ENCODE measurements at regions not wholly inside any gene's neighbourhood (a gene's known extent, or its start where the extent isn't known, plus 50 kb on each side); places are given as distances from the start of the nearest gene placed in this dataset.

GRCh38 chr10:34908481-34908880 is 93.4 kb upstream of the PARD3 start:
- Mint-ChIP-seq H3K9me3 (no peaks in the 10 kb centered on the region), H3K27ac (no peak overlapping the region), H3K36me3 (no peaks in the 10 kb centered on the region), H3K4me1 (peaks cover 40% of the 10 kb centered on the region), H3K4me3 (no peak overlapping the region), H3K27me3 (ENCODE audit: insufficient read depth, low read depth) (peaks cover 2% of the 10 kb centered on the region)
- no peak overlapping the region for H3K4me2 ChIP-seq
- DNase-seq (ENCODE audit: low spot score) = no peak
- H3K4me1 ChIP-seq = peaks cover 19% of the 10 kb centered on the region
- H3K9me3 ChIP-seq (ENCODE audit: low read depth) = no peaks in the 10 kb centered on the region
- H3K9ac ChIP-seq = no peak overlapping the region
- H3F3A ChIP-seq (ENCODE audit: low read depth) = peaks cover 21% of the 10 kb centered on the region
- H2AFZ ChIP-seq (replicated peaks) = no peak overlapping the region
- H3K27ac ChIP-seq = no peak overlapping the region
- TF ChIP-seq CTCF (IDR thresholded peaks at IDR 0.05) = no peak
- TF ChIP-seq EZH2phosphoT487 (IDR thresholded peaks at IDR 0.05) = no peak
- no peak for TF ChIP-seq EZH2 (IDR thresholded peaks at IDR 0.05)
- H3K36me3 ChIP-seq = no peaks in the 10 kb centered on the region
- H3K4me3 ChIP-seq = no peak overlapping the region
- no peaks in the 10 kb centered on the region for H3K27me3 ChIP-seq
- no peaks in the 10 kb centered on the region for H4K20me1 ChIP-seq (ENCODE audit: low read depth)
- no peaks in the 10 kb centered on the region for H3K79me2 ChIP-seq (ENCODE audit: low read depth)

- Histone ChIP-seq H3K4me1 (peaks cover 19% of the 10 kb centered on the region), H3F3A (ENCODE audit: low read depth) (peaks cover 21% of the 10 kb centered on the region), H3K9me3 (ENCODE audit: low read depth) (no peaks in the 10 kb centered on the region), H2AFZ (replicated peaks) (no peak overlapping the region), H3K9ac (no peak overlapping the region), H3K4me2 (no peak overlapping the region), H3K4me3 (no peak overlapping the region), H3K27ac (no peak overlapping the region), H3K36me3 (no peaks in the 10 kb centered on the region), H3K79me2 (ENCODE audit: low read depth) (no peaks in the 10 kb centered on the region), H4K20me1 (ENCODE audit: low read depth) (no peaks in the 10 kb centered on the region), H3K27me3 (no peaks in the 10 kb centered on the region)
- peaks cover 40% of the 10 kb centered on the region for H3K4me1 Mint-ChIP-seq
- no peaks in the 10 kb centered on the region for H3K36me3 Mint-ChIP-seq
- no peak overlapping the region for H3K4me3 Mint-ChIP-seq
- peaks cover 2% of the 10 kb centered on the region for H3K27me3 Mint-ChIP-seq (ENCODE audit: insufficient read depth, low read depth)
- no peak for DNase-seq (ENCODE audit: low spot score)
- no peak overlapping the region for H3K27ac Mint-ChIP-seq
- TF ChIP-seq EZH2phosphoT487 (IDR thresholded peaks at IDR 0.05) (no peak), EZH2 (IDR thresholded peaks at IDR 0.05) (no peak), CTCF (IDR thresholded peaks at IDR 0.05) (no peak)
- no peaks in the 10 kb centered on the region for H3K9me3 Mint-ChIP-seq
These were observed 92.8 kb upstream of the PARD3 start for GRCh38 chr10:34907743-34908430.

- Histone ChIP-seq H2AFZ (replicated peaks) (peak overlapping the region; percentile 91), H3K27me3 (no peaks in the 10 kb centered on the region), H3K4me3 (no peak overlapping the region), H3K4me1 (peaks cover 19% of the 10 kb centered on the region), H3K36me3 (no peaks in the 10 kb centered on the region), H3F3A (ENCODE audit: low read depth) (peaks cover 21% of the 10 kb centered on the region), H3K4me2 (peak overlapping the region; percentile 40), H3K27ac (no peak overlapping the region), H3K79me2 (ENCODE audit: low read depth) (no peaks in the 10 kb centered on the region), H3K9ac (no peak overlapping the region), H3K9me3 (ENCODE audit: low read depth) (no peaks in the 10 kb centered on the region), H4K20me1 (ENCODE audit: low read depth) (no peaks in the 10 kb centered on the region)
- Mint-ChIP-seq H3K27me3 (ENCODE audit: insufficient read depth, low read depth) (peaks cover 2% of the 10 kb centered on the region), H3K9me3 (no peaks in the 10 kb centered on the region), H3K4me3 (peak overlapping the region; percentile 40), H3K27ac (peak overlapping the region; percentile 79), H3K4me1 (peaks cover 40% of the 10 kb centered on the region), H3K36me3 (no peaks in the 10 kb centered on the region)
- no peak for TF ChIP-seq EZH2phosphoT487 (IDR thresholded peaks at IDR 0.05)
- no peak for TF ChIP-seq CTCF (IDR thresholded peaks at IDR 0.05)
- TF ChIP-seq EZH2 (IDR thresholded peaks at IDR 0.05) = no peak
- peak; percentile 74 for DNase-seq (ENCODE audit: low spot score)
These were observed 91.2 kb upstream of the PARD3 start for GRCh38 chr10:34906067-34906965.

Data from neural progenitor cell (in vitro differentiated cells).